GM10266 (cell line): ENCODE measurements at regions not wholly inside any gene's neighbourhood (a gene's known extent, or its start where the extent isn't known, plus 50 kb on each side); places are given as distances from the start of the nearest gene placed in this dataset.

Source experiments
- DNase-seq: peaks from one replicate; pipeline ENCODE4 v3.0.0; 2012; ENCODE audit errors: extremely low spot score
- TF ChIP-seq, protein P1 (sequence below): IDR thresholded peaks from 2 replicates; pipeline ENCODE4 v1.5.1; 2012; ENCODE audit warnings: mild to moderate bottlenecking, low read depth; ENCODE audit not compliant: control insufficient read depth, insufficient read depth; ENCODE audit errors: missing control alignments

DNA sequence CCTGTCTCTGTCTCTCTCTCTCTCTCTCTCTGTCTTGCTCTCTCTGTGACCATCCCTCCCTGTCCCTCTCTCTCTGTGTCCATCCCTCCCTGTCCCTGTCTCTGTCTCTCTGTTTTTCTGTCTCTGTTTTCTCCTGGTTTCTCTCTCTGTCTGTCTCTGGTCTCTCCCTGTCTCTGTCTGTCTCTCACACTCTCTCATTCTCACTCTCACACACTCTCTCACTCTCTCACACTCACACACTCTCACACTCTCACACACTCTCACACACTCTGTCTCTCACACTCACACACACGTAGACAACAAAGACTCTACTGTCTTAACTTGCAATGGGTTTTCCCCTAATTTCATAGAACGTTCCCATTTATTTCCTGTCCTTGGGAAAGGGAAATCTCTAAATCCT is 299.5 kb downstream of the FOXL1 start:
- TF ChIP-seq, protein P1, sequence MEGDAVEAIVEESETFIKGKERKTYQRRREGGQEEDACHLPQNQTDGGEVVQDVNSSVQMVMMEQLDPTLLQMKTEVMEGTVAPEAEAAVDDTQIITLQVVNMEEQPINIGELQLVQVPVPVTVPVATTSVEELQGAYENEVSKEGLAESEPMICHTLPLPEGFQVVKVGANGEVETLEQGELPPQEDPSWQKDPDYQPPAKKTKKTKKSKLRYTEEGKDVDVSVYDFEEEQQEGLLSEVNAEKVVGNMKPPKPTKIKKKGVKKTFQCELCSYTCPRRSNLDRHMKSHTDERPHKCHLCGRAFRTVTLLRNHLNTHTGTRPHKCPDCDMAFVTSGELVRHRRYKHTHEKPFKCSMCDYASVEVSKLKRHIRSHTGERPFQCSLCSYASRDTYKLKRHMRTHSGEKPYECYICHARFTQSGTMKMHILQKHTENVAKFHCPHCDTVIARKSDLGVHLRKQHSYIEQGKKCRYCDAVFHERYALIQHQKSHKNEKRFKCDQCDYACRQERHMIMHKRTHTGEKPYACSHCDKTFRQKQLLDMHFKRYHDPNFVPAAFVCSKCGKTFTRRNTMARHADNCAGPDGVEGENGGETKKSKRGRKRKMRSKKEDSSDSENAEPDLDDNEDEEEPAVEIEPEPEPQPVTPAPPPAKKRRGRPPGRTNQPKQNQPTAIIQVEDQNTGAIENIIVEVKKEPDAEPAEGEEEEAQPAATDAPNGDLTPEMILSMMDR = no peak
- no peak for DNase-seq

DNA sequence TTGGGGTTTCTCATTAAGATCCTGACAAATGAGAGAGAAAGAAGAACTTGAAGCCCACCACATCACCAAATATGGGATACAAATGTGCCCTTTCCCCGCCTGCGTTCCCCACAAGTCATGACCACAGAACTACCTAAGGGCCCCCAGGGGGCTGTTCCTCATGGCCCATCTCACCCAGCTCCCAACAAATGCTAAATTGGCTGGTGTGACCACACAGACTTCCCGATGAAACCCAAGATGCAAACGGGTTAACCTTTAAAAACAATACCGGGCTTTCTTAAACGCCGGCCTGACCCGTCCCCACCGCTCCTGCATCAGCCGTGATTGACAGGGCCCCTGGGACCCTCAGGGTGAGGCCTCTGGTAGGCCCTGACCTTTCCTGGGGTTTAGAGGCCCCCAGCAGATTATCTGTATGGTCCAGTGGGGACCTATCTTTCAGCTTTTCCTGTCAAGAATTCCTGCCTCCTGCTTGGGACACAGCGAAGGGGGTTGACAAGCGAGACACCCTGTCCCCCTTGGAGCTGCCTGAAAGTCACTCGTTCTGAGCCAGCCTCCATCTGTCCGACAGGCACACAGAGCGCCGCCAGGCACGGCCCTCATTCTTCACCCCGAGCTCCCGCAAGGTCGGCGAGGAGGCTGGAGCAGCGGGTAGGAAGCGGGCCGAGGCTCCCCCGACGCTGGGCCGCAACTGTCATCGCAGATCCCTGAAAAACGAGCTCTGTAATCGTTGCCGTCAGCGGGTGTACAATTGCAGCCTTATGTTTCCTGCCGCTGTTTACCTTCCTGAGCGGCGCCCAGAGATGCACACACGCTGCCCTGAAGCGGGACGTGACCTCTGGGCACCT is 300.1 kb downstream of the FOXL1 start:
- TF ChIP-seq, protein P1 = no peak
- no peak for DNase-seq

DNA sequence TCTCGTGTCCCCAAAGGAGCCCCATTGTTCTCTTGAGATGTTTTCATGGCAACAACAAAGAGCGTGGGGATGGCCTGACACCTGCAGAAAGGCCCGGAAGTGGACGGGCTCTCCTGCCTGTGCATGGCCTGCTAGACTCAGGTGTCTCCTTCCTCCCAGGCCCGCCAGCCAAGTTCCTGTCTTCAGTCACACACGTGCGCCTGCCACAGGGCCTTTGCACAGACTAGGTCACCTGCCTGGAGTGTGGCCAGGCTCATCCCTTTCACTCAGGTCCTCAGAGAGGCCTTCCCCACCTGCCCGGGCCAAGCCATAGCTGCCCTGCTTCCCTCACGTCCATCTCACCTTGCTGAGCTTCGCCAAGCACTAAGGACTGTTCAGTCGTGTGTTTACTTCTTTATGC is 300.9 kb downstream of the FOXL1 start:
- TF ChIP-seq, protein P1 = no peak
- no peak for DNase-seq

DNA sequence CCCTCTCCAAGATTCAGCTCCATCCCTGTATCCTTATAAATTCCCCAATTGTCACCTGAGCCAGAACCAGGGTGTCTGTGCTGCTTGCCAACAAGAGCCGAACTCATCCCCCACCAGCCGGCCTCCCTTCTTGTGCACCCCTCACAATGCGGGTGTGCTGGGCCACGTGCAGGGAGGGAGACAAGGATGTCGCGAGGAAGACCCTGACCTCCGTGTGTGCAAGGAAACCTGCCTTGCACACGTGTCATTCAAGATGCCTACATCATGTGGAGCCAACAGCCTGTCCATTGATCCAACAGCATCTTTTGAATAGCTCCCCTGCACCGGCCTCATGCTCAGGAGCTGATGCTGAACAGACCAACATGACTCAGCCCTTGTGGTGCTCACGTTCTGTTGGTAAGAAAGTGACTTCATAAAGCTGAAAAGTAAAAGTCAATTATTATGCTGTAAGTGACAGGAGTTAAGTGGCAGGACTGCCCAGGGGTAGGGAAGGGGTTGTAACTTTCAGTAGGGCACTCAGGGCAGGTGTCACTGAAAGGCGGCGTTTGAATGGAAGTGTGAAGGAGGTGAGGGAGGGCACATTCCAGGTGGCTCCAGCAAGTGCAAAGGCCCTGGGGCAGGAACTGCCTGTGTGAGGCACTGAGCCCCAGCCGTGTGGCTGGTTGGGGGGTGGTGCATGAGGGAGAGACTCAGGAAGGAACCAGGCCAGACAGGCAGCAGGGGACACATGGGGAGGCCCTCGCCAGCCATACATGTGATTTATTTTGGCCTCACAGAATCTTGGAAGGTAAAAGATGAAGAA is 302.2 kb downstream of the FOXL1 start:
- DNase-seq = no peak
- TF ChIP-seq, protein P1 = no peak

DNA sequence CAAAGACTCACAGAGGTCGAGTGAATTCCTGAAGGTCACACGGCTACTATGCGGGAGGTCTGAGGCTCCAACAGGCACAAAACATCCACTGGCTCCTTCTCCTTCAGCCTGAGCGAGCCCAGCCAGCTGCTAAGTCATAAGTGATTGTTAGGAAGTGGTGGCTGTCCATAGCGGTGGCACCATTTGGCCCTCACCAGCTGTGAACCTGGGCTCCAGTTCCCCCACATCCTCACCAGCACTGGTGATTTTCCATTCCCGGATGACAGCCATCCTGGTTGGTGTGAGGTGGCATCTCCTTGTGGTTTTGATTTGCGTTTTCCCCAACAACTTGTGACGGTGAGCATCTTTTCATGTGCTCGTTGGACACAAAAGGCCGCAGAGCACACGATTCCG is 302.8 kb downstream of the FOXL1 start:
- TF ChIP-seq, protein P1 = no peak
- no peak for DNase-seq

DNA sequence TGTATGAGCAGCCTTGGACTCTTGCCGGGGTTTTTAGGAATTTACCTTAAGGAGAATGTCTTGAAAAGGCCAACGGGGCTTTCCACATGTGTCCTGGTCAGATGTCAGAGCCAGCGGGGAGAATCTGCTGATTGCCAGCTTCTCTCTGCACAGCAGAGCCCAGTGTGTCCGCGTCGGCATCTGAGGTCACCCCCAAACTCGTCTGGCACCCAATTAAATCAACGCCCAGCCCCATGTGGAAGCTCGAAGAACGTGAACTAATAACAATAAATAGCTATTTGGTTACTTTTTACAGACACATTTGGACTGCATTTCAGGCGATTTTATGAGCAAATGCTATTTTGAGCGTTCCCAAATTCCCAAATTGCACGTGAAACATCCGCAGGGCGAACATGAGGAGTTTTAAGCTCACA is 303.5 kb downstream of the FOXL1 start:
- no peak for DNase-seq
- TF ChIP-seq, protein P1 = no peak
